Activated T-cell treated with anti-CD3 and anti-CD28 coated beads for 4 hours (primary cell): ENCODE measurements at regions not wholly inside any gene's neighbourhood (a gene's known extent, or its start where the extent isn't known, plus 50 kb on each side); places are given as distances from the start of the nearest gene placed in this dataset.
A peak's percentile ranks its signal among the peaks of the same experiment; 100 is the strongest.
"Not testable (repeated sequence)": the region's sequence is repeated elsewhere in the genome, so short reads cannot be mapped to it uniquely, and the experiment has no call there.

Source experiments
- DNase-seq: peaks from one replicate; pipeline ENCODE4 v3.0.0-alpha.2; 2020

- DNase-seq, result peak; percentile 53
These were observed 56.3 kb upstream of the KRTAP5-11 start for GRCh38 chr11:71638801-71639519.

DNA sequence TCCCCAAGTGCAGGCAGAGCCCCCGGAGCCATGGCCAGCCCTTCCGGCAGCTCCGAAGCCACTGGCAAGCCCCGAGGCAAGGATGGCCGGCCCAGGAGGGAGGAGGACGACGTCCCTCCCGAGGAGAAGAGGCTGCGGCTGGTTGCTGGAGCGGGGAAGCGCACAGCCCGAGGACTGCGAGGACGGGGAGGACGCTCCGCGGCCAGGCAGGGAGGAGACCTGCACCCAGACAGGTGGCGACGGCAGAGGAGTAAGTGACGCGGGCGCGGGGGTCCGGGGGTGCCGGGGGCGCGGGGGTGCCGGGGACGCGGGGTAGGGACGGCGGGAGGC lies 56.8 kb upstream of the KRTAP5-11 start:
- not testable (repeated sequence) for DNase-seq

DNA sequence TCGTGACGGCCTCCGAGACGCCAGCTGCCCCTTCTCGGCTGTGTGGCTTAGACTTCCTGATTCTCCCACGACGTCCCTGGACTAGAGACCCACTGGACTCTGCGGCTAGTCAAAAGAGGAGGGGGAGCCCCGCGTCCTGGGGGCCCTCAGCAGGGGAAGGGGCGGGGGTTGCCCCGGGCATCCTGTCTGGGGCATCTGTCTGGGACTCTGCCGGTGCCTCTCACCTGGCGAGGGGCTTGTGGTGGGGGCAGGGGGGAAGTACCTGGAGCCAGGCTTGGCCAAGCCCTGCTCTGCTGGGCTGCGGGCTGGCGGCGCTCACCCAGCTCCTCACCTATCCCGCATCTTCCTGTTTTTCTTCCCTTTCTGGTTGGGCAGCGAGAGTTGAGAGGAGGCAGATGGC lies 57.2 kb upstream of the KRTAP5-11 start:
- not testable (repeated sequence) for DNase-seq

- DNase-seq, result not testable (repeated sequence)
These were observed 64.4 kb upstream of the KRTAP5-11 start for GRCh38 chr11:71647078-71647477.

GRCh38 chr11:71652998-71653397 lies 70.3 kb upstream of the KRTAP5-11 start:
- not testable (repeated sequence) for DNase-seq

GRCh38 chr11:71654423-71654822 lies 71.7 kb upstream of the KRTAP5-11 start:
- not testable (repeated sequence) for DNase-seq

DNA sequence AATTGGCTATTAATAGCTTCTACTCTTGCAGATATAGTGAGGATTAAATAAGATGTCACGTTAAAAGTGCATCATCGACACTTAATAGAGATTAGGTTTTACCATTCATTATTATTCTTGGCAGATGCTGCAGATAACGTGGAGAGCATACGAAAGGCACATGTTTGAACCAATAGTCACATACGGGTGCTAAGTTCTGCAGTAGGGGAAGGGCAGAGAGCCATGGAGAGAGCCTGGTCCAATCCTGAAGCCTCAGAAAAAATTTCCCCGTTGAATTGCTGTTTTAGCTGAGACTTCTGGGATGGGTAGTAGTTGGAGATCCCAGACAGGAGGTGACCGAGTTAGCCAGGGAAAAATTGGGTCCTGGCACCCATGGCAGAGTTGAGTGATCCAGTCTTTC lies 72.4 kb upstream of the KRTAP5-11 start:
- DNase-seq, result not testable (repeated sequence)

DNA sequence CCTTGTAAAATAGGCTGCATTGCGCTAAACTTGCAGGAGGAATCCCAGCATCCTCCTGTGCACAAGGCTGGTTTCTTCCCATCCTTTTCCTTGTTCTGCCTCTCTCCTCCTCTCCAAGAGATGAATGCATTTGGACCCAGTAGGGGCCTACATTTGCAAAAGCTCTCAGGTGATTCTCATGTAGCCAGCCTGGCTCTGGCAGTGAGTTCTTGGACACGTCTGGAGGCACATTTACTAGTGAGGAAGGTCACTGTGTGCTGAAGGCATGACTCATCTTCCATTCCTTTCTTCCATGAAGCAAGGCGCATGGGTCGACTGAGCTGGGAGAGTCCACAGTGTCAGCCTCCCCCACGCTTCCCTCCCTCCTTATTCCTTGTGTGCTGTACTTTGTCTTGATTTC lies 73.8 kb upstream of the KRTAP5-11 start:
- DNase-seq, result not testable (repeated sequence)

- not testable (repeated sequence) for DNase-seq
These were observed 82.3 kb upstream of the KRTAP5-11 start for GRCh38 chr11:71664941-71665340.

GRCh38 chr11:71698110-71698509 lies 115.4 kb upstream of the KRTAP5-11 start:
- not testable (repeated sequence) for DNase-seq

DNA sequence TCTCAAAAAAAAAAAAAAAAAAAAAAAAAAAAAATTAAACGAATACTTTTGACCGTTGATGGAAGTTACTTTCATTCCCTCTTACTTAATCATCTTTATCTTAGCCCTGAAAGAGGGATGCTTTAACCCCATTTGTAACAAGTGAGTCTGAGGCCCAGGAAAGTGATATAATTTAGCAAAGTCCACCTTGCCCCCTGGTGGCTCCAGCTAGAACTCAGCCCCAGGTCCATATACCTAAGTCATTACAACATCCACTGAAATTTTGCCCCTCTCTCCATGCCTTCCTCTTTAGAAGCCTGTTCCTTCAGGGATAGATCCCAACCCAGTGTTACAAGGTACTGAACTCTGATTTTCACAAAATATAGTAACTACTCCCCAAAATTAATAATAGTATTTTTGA lies 116.3 kb upstream of the KRTAP5-11 start:
- not testable (repeated sequence) for DNase-seq

DNA sequence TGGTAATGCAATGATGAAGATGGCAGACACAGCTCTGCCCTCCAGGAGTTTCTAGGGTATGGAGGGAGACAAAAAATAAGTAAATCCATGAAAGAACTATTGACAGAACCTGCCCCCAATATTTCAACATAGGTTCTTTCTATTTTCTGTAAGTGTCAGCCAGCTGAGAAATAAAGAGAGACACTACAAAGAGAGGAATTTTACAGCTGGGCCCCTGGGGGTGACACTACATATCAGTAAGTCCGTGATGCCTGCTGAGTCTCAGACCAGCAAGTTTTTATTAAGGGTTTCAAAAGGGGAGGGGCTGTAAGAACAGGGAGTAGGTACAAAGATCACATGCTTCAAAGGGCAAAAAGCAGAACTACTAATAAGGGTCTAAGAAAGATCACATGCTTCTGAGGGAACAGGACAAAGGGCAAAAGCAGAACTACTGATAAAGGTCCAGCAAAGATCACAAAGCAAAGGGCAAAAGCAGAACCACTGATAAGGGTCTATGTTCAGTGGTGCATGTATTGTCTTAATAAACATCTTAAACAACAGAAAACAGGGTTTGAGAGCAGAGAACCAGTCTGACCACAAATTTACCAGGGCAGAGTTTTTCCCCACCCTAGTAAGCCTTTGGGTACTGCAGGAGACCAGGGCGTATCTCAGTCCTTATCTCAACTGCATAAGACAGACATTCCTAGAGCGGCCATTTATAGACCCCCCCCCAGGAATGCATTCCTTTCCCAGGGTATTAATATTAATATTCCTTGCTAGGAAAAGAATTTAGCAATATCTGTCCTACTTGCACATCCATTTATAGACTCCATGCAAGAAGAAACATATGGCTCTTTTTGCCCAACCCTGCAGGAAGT lies 119.0 kb upstream of the KRTAP5-11 start:
- DNase-seq, result not testable (repeated sequence)

DNA sequence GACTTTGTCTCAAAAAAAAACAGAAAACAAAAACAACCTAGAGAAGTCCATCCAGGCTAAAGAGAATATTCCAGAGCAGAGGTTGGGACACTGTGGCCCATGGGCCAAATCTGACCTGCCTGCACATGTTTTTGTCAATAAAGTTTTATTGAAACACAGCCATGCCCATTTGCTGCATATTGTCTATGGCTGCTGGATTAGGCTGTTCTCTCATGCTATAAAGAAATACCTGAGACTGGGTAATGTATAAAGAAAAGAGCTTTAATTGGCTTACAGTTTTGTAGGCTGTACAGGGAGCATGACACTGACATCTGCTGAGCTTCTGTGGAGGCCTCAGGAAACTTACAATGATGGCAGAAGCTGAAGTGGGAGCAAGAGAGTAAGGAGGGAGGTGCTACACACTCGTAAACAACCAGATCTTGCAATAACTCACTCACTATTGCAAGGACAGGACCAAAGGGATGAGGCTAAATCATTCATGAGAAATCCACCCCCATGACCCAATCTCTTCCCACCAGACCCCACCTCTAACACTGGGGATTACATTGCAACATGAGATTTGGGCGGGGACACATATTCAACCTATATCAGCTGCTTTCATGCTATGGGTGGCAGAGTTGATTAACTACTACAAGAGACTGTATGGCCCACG lies 122.5 kb upstream of the KRTAP5-11 start:
- DNase-seq, result not testable (repeated sequence)

- DNase-seq, result not testable (repeated sequence)
These were observed 123.2 kb upstream of the KRTAP5-11 start for GRCh38 chr11:71705738-71706432.

GRCh38 chr11:71707083-71707482 lies 124.4 kb upstream of the KRTAP5-11 start:
- DNase-seq, result not testable (repeated sequence)

DNA sequence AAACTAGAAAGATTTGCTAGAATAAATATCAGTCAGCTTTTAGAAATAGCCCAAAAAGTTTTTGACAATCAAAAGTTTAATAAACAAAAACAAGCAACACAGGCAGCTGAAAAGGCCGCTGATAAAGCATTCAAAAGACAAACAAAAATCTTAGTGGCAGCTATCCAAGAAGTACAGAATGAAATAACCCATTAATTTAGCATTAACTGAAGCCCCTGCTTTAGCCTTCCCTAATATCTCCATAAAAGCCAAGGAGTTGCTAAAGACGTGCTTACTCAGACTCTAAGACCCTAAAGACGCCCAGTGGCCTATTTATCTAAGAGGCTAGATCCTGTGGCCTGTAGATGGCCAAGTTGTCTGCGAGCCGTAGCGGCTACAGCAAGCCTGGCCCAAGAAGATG lies 123.5 kb upstream of the DEFB108B start:
- DNase-seq, result not testable (repeated sequence)

DNA sequence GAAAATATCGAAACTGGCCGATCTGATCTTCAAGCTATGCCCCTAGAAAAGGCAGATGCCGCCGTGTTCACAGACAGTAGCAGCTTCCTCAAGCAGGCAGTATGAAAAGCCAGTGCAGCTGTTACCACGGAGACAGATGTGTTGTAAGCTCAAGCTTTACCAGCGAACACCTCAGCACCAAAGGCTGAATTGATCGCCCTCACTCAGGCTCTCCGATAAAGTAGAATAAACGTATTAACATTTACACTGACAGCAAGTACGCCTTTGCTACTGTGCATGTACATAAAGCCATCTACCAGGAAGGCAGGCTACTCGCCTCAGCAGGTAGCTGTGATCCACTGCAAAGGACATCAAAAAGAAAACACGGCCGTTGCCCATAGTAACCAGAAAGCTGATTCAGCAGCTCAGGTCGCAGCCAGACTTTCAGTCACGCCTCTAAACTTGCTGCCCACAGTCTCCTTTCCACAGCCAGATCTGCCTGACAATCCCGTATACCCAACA lies 122.8 kb upstream of the DEFB108B start:
- DNase-seq, result peak; percentile 5

- DNase-seq, result not testable (repeated sequence)
These were observed 122.2 kb upstream of the DEFB108B start for GRCh38 chr11:71710701-71711385.

DNA sequence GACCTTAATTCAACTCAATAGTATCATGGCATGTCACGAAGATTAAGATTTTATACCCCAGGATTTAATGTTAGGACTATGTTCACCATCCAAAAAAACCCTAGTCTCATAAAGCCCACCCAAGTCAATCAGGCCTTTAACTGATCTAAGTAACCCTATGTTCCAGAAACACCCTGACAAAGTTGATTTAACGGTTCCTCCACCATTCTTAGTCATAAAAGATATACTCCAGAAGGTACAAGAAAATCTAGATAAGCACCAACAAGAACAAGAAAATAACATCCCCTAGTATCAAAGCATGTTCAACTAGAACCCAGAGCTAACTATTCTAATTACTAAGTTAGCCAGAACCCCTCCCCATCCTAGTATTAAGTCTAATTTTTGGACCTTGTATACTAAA lies 120.7 kb upstream of the DEFB108B start:
- not testable (repeated sequence) for DNase-seq

GRCh38 chr11:71712846-71713245 lies 120.2 kb upstream of the DEFB108B start:
- not testable (repeated sequence) for DNase-seq

- DNase-seq, result not testable (repeated sequence)
These were observed 118.5 kb upstream of the DEFB108B start for GRCh38 chr11:71714510-71714909.

- not testable (repeated sequence) for DNase-seq
These were observed 111.2 kb upstream of the DEFB108B start for GRCh38 chr11:71721840-71722239.
